Keratinocyte (primary cell): ENCODE measurements at regions not wholly inside any gene's neighbourhood (a gene's known extent, or its start where the extent isn't known, plus 50 kb on each side); places are given as distances from the start of the nearest gene placed in this dataset.

ENCODE experiments used
- DNase-seq: peaks from one replicate; pipeline ENCODE4 v3.0.0-alpha.2; 2011; ENCODE audit warnings: low read depth, missing footprints, low spot score
- FAIRE-seq: peaks from 2 replicates; lab custom pipeline; 2011; peaks lifted over from hg19 to GRCh38; lab: Jason Lieb, UNC
- H2AFZ ChIP-seq: 2 replicates; pipeline ENCODE4 v1.6.0; 2012; ENCODE audit warnings: low read length, control low read depth, inconsistent platforms; ENCODE audit not compliant: control insufficient read depth
- H3K27ac ChIP-seq: 2 replicates; pipeline ENCODE4 v1.5.1; 2011; ENCODE audit warnings: low read length; ENCODE audit not compliant: control insufficient read depth, insufficient read depth
- H3K27me3 ChIP-seq: 3 replicates; pipeline ENCODE4 v1.6.0; 2011; ENCODE audit warnings: low read length; ENCODE audit not compliant: control insufficient read depth, insufficient read depth; ENCODE audit errors: extremely low read depth
- H3K36me3 ChIP-seq, 2 experiments: 2 replicates in 1 of 2; 3 replicates in 1 of 2; pipeline ENCODE4 v1.5.1; 2011; ENCODE audit warnings: low read length in 2 of 2, mild to moderate bottlenecking in 1 of 2; ENCODE audit not compliant: control insufficient read depth in 2 of 2, insufficient read depth in 2 of 2; ENCODE audit errors: extremely low read depth in 1 of 2
- H3K4me1 ChIP-seq: 3 replicates; pipeline ENCODE4 v1.5.1; 2011; ENCODE audit warnings: low read length; ENCODE audit not compliant: control insufficient read depth, insufficient read depth; ENCODE audit errors: extremely low read depth
- H3K4me2 ChIP-seq: 3 replicates; pipeline ENCODE4 v1.6.0; 2011; ENCODE audit warnings: low read depth, low read length; ENCODE audit not compliant: control insufficient read depth, insufficient read depth; ENCODE audit errors: extremely low read depth
- H3K4me3 ChIP-seq, 3 experiments: fragments of 200-600 bp in 1 of 3; sonication (generic) in 1 of 3; 2 replicates in 2 of 3; 3 replicates in 1 of 3; pipeline ENCODE4 v1.5.1; 2011 to 2016; ENCODE audit warnings: low read length in 3 of 3, mild to moderate bottlenecking in 3 of 3, control low read depth in 2 of 3, inconsistent platforms in 1 of 3, low read depth in 1 of 3, mixed read lengths in 1 of 3, mixed run types in 1 of 3, moderate library complexity in 1 of 3; ENCODE audit not compliant: control insufficient read depth in 2 of 3, insufficient read depth in 2 of 3; ENCODE audit errors: extremely low read depth in 1 of 3
- H3K79me2 ChIP-seq: 2 replicates; pipeline ENCODE4 v1.6.0; 2012; ENCODE audit warnings: low read length; ENCODE audit not compliant: control insufficient read depth, insufficient read depth
- H3K9ac ChIP-seq: 3 replicates; pipeline ENCODE4 v1.6.0; 2011; ENCODE audit warnings: low read length; ENCODE audit not compliant: control insufficient read depth, insufficient read depth; ENCODE audit errors: extremely low read depth
- H3K9me1 ChIP-seq: 3 replicates; pipeline ENCODE4 v1.6.0; 2011; ENCODE audit warnings: low read length; ENCODE audit not compliant: control insufficient read depth, insufficient read depth; ENCODE audit errors: extremely low read depth
- H3K9me3 ChIP-seq: 2 replicates; pipeline ENCODE4 v1.5.1; 2012; ENCODE audit warnings: low read depth, low read length; ENCODE audit not compliant: control insufficient read depth
- H4K20me1 ChIP-seq: 3 replicates; pipeline ENCODE4 v1.6.0; 2011; ENCODE audit warnings: low read length; ENCODE audit not compliant: control insufficient read depth, insufficient read depth; ENCODE audit errors: extremely low read depth
- EZH2 ChIP-seq: IDR thresholded peaks from one replicate; pipeline ENCODE4 v1.6.1; 2012; ENCODE audit warnings: inconsistent platforms, mild to moderate bottlenecking, low read length, moderate library complexity
- dilution Hi-C: fragments of 300-500 bp; cut with MboI; formaldehyde crosslinking; loops from one replicate; pipeline ENCODE4 v1.7.0; 2020; ENCODE audit warnings: low sequenced_read_pairs; ENCODE audit not compliant: extremely low pct_ligation_motif_present
- TF ChIP-seq, protein P1 (sequence below), 3 experiments: IDR thresholded peaks in 1 of 3; conservative IDR thresholded peaks in 1 of 3; optimal IDR thresholded peaks in 1 of 3; 2 replicates in 2 of 3; 3 replicates in 1 of 3; pipeline versions ENCODE3 to v1.5.1; 2011; ENCODE audit warnings: low read length in 3 of 3, mild to moderate bottlenecking in 3 of 3, moderate library complexity in 2 of 3, control low read depth in 1 of 3, inconsistent platforms in 1 of 3; ENCODE audit not compliant: insufficient read depth in 2 of 3; ENCODE audit errors: extremely low read depth in 1 of 3

DNA sequence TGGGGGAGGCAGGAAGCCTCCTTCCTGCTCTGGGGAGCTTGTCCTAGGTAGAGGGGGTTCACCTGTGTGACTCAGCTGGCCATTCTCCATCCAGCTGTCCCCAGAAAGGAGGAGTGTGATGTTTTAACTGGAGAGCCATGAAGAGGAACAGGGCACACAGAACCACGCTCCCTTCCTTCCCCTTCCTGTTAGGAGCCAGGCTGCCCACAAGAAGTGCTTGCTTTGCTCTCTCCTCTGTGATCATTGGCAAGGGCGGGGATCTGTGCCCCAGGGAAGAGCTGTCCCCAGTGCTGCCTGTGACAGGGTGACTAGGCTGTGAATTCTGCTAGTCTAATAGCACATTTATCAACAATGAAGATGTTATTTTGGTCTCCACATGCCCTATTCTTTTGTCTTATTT lies 169.6 kb upstream of the GATB start:
- Histone ChIP-seq H3K4me3 (no peak overlapping the region), H3K27ac (no peak overlapping the region), H3K27me3 (no peaks in the 10 kb centered on the region), H3K4me2 (no peak overlapping the region), H3K9me3 (no peaks in the 10 kb centered on the region), H3K36me3 (no peaks in the 10 kb centered on the region), H3K9me1 (no peaks in the 10 kb centered on the region), H4K20me1 (no peaks in the 10 kb centered on the region), H3K4me1 (no peaks in the 10 kb centered on the region), H3K79me2 (no peaks in the 10 kb centered on the region), H2AFZ (no peak overlapping the region), H3K9ac (no peak overlapping the region)
- dilution Hi-C loops: no loop called here
- DNase-seq (no peak), FAIRE-seq (no peak)
- TF ChIP-seq, protein P1, sequence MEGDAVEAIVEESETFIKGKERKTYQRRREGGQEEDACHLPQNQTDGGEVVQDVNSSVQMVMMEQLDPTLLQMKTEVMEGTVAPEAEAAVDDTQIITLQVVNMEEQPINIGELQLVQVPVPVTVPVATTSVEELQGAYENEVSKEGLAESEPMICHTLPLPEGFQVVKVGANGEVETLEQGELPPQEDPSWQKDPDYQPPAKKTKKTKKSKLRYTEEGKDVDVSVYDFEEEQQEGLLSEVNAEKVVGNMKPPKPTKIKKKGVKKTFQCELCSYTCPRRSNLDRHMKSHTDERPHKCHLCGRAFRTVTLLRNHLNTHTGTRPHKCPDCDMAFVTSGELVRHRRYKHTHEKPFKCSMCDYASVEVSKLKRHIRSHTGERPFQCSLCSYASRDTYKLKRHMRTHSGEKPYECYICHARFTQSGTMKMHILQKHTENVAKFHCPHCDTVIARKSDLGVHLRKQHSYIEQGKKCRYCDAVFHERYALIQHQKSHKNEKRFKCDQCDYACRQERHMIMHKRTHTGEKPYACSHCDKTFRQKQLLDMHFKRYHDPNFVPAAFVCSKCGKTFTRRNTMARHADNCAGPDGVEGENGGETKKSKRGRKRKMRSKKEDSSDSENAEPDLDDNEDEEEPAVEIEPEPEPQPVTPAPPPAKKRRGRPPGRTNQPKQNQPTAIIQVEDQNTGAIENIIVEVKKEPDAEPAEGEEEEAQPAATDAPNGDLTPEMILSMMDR (optimal IDR thresholded peaks at IDR 0.05 in 1 of 3, IDR thresholded peaks at IDR 0.05 in 1 of 3, conservative IDR thresholded peaks at IDR 0.05 in 1 of 3; ENCODE audit: extremely low read depth in 1 of 3, insufficient read depth in 2 of 3, low read length in 3 of 3): no peak
- TF ChIP-seq EZH2: no peak

DNA sequence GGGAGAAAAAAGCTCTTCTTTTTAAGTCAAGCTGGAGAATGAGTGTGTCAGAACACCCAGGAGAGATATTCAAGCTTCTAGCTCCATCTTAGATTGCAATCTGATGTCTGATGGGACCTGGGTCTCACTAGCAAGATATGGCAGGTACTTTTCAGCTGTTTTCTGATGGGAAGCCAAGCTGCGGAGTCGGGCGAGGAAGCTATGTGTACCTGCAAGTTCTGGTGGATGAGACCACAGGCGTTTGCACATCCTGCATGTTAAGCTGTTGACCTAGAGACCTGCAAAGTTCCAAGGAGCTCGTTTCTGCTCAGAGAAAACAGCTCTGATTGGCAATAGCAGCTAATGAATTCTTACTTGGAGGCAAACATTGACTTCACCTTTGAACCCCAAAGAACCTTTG lies 167.3 kb upstream of the GATB start:
- FAIRE-seq: no peak
- no peaks in the 10 kb centered on the region for H3K36me3 ChIP-seq
- H3K9ac ChIP-seq: no peak overlapping the region
- dilution Hi-C loops: no loop called here
- TF ChIP-seq EZH2: no peak
- TF ChIP-seq, protein P1 (optimal IDR thresholded peaks at IDR 0.05 in 1 of 3, IDR thresholded peaks at IDR 0.05 in 1 of 3, conservative IDR thresholded peaks at IDR 0.05 in 1 of 3; ENCODE audit: extremely low read depth in 1 of 3, insufficient read depth in 2 of 3, low read length in 3 of 3): no peak
- no peaks in the 10 kb centered on the region for H3K4me1 ChIP-seq
- H3K9me1 ChIP-seq: no peaks in the 10 kb centered on the region
- H3K27me3 ChIP-seq: no peaks in the 10 kb centered on the region
- H2AFZ ChIP-seq: no peak overlapping the region
- no peak for DNase-seq
- no peaks in the 10 kb centered on the region for H3K9me3 ChIP-seq
- H3K4me3 ChIP-seq: no peak overlapping the region
- no peak overlapping the region for H3K27ac ChIP-seq
- H3K4me2 ChIP-seq: no peak overlapping the region
- H3K79me2 ChIP-seq: no peaks in the 10 kb centered on the region
- no peaks in the 10 kb centered on the region for H4K20me1 ChIP-seq
